Middle frontal gyrus (tissue), 1 donor: ENCODE measurements at regions not wholly inside any gene's neighbourhood (a gene's known extent, or its start where the extent isn't known, plus 50 kb on each side); places are given as distances from the start of the nearest gene placed in this dataset.

Experiments
- DNase-seq: peaks from one replicate; pipeline ENCODE4 v3.0.0-alpha.2; 2015; ENCODE audit warnings: low spot score; ENCODE audit errors: extremely low spot score

- no peak for DNase-seq
Observed at GRCh38 chr2:114384441-114384840, 58.0 kb upstream of the DPP10 start.

DNA sequence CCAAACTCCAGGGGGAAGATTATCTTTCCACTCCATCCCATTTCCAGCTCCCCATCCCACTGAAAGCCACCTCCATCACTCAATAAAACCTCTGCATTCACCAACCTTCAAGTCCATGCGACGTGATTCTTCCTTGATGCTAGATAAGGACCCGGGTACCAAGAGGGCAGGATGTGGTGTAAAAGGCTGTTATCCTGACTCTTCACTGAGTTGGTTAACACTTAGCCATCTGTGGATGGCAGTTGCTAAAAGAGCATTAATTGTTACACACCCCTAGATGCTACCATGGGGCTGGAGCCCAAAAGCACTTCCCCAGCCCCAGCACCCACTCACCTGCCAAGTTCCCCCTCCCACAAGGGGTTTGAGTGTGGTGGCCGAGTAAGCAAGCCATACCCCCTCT is 53.4 kb upstream of the DPP10 start:
- no peak for DNase-seq
